WTC11 (cell line): ENCODE measurements at regions not wholly inside any gene's neighbourhood (a gene's known extent, or its start where the extent isn't known, plus 50 kb on each side); places are given as distances from the start of the nearest gene placed in this dataset.

ENCODE experiments used
- CREB1 ChIP-seq: sonication (generic); formaldehyde crosslinking; IDR thresholded peaks from 2 replicates; pipeline ENCODE4 v1.8.0; 2023; ENCODE audit warnings: mild to moderate bottlenecking, missing genetic modification reagents
- ESRRA ChIP-seq: sonication (generic); formaldehyde crosslinking; IDR thresholded peaks from 2 replicates; pipeline ENCODE4 v1.8.1; 2022; ENCODE audit warnings: mild to moderate bottlenecking, missing genetic modification reagents, borderline replicate concordance
- NR3C1 ChIP-seq: sonication (generic); formaldehyde crosslinking; conservative IDR thresholded peaks from 2 replicates; pipeline ENCODE4 v1.8.1; 2023; ENCODE audit warnings: low read depth, mild to moderate bottlenecking, missing genetic modification reagents
- TF ChIP-seq, protein P1 (sequence below): sonication (generic); formaldehyde crosslinking; conservative IDR thresholded peaks from 2 replicates; pipeline ENCODE4 v1.8.1; 2023; ENCODE audit warnings: mild to moderate bottlenecking, low read depth, missing genetic modification reagents, moderate library complexity
- TF ChIP-seq, protein P2 (sequence below): fragments of 200-600 bp; IDR thresholded peaks from 2 replicates; pipeline ENCODE4 v1.8.0; 2022; ENCODE audit warnings: antibody characterized with exemption
- TF ChIP-seq, protein P3 (sequence below): sonication (generic); formaldehyde crosslinking; IDR thresholded peaks from 2 replicates; pipeline ENCODE4 v1.8.1; 2023; ENCODE audit warnings: mild to moderate bottlenecking, missing genetic modification reagents
- TF ChIP-seq, protein P4 (sequence below): sonication (generic); formaldehyde crosslinking; IDR thresholded peaks from 2 replicates; pipeline ENCODE4 v1.8.1; 2022; ENCODE audit warnings: low read depth, missing genetic modification reagents, borderline replicate concordance

DNA sequence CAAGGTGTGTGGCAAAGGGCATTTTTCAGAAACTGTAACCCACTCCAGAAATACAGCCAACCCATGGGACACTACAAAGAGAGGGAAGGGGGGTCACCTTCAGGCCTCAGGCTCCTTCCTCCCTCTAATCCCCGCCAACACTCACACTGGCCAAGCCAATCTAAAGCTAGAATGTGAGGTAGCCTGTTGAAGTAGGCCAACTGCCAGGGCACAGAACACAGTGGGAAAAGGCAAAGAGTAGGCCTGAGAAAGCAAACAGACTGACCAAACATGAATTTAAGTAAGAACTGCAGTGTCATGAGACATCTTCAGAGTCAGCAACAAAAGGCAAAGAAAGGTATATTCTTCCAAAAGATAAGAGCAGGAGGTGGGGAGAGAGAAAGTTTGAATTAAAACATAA lies 289.0 kb downstream of the HNRNPD start:
- TF ChIP-seq, protein P1, sequence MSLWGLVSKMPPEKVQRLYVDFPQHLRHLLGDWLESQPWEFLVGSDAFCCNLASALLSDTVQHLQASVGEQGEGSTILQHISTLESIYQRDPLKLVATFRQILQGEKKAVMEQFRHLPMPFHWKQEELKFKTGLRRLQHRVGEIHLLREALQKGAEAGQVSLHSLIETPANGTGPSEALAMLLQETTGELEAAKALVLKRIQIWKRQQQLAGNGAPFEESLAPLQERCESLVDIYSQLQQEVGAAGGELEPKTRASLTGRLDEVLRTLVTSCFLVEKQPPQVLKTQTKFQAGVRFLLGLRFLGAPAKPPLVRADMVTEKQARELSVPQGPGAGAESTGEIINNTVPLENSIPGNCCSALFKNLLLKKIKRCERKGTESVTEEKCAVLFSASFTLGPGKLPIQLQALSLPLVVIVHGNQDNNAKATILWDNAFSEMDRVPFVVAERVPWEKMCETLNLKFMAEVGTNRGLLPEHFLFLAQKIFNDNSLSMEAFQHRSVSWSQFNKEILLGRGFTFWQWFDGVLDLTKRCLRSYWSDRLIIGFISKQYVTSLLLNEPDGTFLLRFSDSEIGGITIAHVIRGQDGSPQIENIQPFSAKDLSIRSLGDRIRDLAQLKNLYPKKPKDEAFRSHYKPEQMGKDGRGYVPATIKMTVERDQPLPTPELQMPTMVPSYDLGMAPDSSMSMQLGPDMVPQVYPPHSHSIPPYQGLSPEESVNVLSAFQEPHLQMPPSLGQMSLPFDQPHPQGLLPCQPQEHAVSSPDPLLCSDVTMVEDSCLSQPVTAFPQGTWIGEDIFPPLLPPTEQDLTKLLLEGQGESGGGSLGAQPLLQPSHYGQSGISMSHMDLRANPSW (CRISPR knock-in tag) = no peak
- TF ChIP-seq CREB1 (no peak), NR3C1 (CRISPR knock-in tag) (no peak), ESRRA (CRISPR knock-in tag) (no peak)
- TF ChIP-seq, protein P2, sequence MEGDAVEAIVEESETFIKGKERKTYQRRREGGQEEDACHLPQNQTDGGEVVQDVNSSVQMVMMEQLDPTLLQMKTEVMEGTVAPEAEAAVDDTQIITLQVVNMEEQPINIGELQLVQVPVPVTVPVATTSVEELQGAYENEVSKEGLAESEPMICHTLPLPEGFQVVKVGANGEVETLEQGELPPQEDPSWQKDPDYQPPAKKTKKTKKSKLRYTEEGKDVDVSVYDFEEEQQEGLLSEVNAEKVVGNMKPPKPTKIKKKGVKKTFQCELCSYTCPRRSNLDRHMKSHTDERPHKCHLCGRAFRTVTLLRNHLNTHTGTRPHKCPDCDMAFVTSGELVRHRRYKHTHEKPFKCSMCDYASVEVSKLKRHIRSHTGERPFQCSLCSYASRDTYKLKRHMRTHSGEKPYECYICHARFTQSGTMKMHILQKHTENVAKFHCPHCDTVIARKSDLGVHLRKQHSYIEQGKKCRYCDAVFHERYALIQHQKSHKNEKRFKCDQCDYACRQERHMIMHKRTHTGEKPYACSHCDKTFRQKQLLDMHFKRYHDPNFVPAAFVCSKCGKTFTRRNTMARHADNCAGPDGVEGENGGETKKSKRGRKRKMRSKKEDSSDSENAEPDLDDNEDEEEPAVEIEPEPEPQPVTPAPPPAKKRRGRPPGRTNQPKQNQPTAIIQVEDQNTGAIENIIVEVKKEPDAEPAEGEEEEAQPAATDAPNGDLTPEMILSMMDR = no peak
- TF ChIP-seq, protein P3, sequence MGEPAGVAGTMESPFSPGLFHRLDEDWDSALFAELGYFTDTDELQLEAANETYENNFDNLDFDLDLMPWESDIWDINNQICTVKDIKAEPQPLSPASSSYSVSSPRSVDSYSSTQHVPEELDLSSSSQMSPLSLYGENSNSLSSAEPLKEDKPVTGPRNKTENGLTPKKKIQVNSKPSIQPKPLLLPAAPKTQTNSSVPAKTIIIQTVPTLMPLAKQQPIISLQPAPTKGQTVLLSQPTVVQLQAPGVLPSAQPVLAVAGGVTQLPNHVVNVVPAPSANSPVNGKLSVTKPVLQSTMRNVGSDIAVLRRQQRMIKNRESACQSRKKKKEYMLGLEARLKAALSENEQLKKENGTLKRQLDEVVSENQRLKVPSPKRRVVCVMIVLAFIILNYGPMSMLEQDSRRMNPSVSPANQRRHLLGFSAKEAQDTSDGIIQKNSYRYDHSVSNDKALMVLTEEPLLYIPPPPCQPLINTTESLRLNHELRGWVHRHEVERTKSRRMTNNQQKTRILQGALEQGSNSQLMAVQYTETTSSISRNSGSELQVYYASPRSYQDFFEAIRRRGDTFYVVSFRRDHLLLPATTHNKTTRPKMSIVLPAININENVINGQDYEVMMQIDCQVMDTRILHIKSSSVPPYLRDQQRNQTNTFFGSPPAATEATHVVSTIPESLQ = no peak
- TF ChIP-seq, protein P4, sequence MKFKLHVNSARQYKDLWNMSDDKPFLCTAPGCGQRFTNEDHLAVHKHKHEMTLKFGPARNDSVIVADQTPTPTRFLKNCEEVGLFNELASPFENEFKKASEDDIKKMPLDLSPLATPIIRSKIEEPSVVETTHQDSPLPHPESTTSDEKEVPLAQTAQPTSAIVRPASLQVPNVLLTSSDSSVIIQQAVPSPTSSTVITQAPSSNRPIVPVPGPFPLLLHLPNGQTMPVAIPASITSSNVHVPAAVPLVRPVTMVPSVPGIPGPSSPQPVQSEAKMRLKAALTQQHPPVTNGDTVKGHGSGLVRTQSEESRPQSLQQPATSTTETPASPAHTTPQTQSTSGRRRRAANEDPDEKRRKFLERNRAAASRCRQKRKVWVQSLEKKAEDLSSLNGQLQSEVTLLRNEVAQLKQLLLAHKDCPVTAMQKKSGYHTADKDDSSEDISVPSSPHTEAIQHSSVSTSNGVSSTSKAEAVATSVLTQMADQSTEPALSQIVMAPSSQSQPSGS = no peak
